Psoas muscle (tissue), 7 donors: ENCODE measurements at regions not wholly inside any gene's neighbourhood (a gene's known extent, or its start where the extent isn't known, plus 50 kb on each side); places are given as distances from the start of the nearest gene placed in this dataset.
A peak's percentile ranks its signal among the peaks of the same experiment; 100 is the strongest.

Source experiments
- ATAC-seq, 4 donors: fragments of 200-7000 bp; cut with Tn5 transposase; one replicate each; pipeline ENCODE4 v1.9.1; 2020; ENCODE audit warnings: moderate library complexity in 3 of 4, mild to moderate bottlenecking in 2 of 4
- DNase-seq, 2 donors: peaks; one replicate each; pipeline ENCODE4 v3.0.0-alpha.2; 2020
- H3K27ac ChIP-seq: fragments of 200-600 bp; one replicate; pipeline ENCODE4 v1.8.0; 2022
- H3K27me3 ChIP-seq, 3 donors: fragments of 200-600 bp in 1 of 3; one replicate each; pipeline versions ENCODE4 v1.6.1 to v1.8.0; 2013 to 2022; ENCODE audit warnings: low read length in 2 of 3, mild to moderate bottlenecking in 2 of 3, moderate library complexity in 1 of 3; ENCODE audit not compliant: insufficient read depth in 3 of 3
- H3K36me3 ChIP-seq, 2 donors: fragments of 200-600 bp in 1 of 2; one replicate each; pipeline versions ENCODE4 v1.6.1 to v1.8.0; 2013 to 2022; ENCODE audit warnings: low read depth in 1 of 2, mild to moderate bottlenecking in 1 of 2, moderate library complexity in 1 of 2; ENCODE audit not compliant: insufficient read depth in 1 of 2
- H3K4me1 ChIP-seq: fragments of 200-600 bp; one replicate; pipeline ENCODE4 v1.8.0; 2022
- H3K4me3 ChIP-seq: fragments of 200-600 bp; one replicate; pipeline ENCODE4 v1.8.0; 2022; ENCODE audit warnings: mild to moderate bottlenecking
- H3K9me3 ChIP-seq: fragments of 200-600 bp; one replicate; pipeline ENCODE4 v1.8.0; 2022
- WGBS, 3 donors: extraction: QIAGEN DNeasy Blood & Tissue Kit; methylation state at CpG; one replicate each; pipeline versions ENCODE4 v1.1.6 to v1.1.7; 2013; 5-methylcytosine and 5-hydroxymethylcytosine counted together
- intact Hi-C, 2 donors: fragments of 100-400 bp; cut with DNase I; formaldehyde crosslinking; loops; one replicate each; pipeline versions ENCODE4 v1.11.0 to v1.14.2; 2022
- TF ChIP-seq, protein P1 (sequence below): fragments of 200-600 bp; IDR thresholded peaks from one replicate; pipeline ENCODE4 v1.8.0; 2022; ENCODE audit warnings: antibody characterized with exemption
- donor health status: healthy with polysubstance abuse.
- donor health status: DM: no; HTN: no; CAD: no; lungs with moderate emphysema.
- donor health status: Bipolar disorder and iron deficiency.
- donor health status: healthy.
- donor health status: DM: yes; HTN: yes; CAD: no.
- donor health status: DM: no; HTN: no; CAD: no.
- donor health status: DM: yes; HTN: yes; CAD: no.

DNA sequence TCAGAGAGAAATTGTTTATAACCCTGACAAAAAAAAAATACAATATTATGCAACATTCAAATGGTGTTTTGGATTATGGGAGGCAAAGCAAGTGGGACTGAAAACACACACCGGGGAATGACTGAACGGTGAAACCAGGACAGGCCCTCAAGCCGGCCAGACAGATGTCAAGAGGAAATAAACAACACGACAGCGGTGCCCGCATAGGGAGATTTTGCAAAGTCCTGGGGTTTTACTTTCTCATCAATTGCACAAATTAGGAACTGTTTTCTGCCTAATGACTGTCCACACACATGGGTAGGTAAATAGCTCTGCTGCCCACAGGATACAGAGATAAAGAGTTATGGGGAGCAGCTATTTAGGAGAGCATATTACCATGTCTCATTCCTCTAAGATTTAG is 134.5 kb downstream of the IRS2 start:
- Histone ChIP-seq H3K36me3 (no peaks in the 10 kb centered on the region), H3K4me3 (no peak overlapping the region), H3K27ac (no peak overlapping the region), H3K4me1 (no peaks in the 10 kb centered on the region), H3K27me3 (peaks cover 0 to 14% (median 0%) of the 10 kb centered on the region in 3 donors), H3K9me3 (no peaks in the 10 kb centered on the region)
- TF ChIP-seq, protein P1, sequence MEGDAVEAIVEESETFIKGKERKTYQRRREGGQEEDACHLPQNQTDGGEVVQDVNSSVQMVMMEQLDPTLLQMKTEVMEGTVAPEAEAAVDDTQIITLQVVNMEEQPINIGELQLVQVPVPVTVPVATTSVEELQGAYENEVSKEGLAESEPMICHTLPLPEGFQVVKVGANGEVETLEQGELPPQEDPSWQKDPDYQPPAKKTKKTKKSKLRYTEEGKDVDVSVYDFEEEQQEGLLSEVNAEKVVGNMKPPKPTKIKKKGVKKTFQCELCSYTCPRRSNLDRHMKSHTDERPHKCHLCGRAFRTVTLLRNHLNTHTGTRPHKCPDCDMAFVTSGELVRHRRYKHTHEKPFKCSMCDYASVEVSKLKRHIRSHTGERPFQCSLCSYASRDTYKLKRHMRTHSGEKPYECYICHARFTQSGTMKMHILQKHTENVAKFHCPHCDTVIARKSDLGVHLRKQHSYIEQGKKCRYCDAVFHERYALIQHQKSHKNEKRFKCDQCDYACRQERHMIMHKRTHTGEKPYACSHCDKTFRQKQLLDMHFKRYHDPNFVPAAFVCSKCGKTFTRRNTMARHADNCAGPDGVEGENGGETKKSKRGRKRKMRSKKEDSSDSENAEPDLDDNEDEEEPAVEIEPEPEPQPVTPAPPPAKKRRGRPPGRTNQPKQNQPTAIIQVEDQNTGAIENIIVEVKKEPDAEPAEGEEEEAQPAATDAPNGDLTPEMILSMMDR, result no peak
- DNase-seq (no peak), ATAC-seq (peak in 1 of 4 donors; percentile 46)
- intact Hi-C loops, result no loop called here
- WGBS, 3 donors, result 61 to 82% (median 73%) methylated on average over 6 of the region's 6 CpGs

DNA sequence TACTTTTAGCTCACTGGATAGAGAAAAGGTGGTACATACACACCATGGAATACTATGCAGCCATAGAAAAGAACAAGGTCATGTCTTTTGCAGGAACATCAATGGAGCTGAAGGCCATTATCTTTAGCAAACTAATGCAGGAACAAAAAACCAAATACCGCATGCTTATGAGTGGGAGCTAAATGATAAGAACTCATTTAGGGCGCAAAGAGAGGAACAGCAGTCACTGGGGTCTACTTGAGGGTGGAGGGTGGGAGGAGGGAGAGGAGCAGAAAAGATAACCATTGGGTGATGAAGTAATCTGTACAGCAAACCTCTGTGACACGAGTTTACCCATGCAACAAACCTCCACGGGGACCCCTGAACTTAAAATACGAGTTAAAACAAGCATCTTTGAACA is 135.1 kb downstream of the IRS2 start:
- intact Hi-C loops, result no loop called here
- H3K4me1 ChIP-seq, result no peaks in the 10 kb centered on the region

DNA sequence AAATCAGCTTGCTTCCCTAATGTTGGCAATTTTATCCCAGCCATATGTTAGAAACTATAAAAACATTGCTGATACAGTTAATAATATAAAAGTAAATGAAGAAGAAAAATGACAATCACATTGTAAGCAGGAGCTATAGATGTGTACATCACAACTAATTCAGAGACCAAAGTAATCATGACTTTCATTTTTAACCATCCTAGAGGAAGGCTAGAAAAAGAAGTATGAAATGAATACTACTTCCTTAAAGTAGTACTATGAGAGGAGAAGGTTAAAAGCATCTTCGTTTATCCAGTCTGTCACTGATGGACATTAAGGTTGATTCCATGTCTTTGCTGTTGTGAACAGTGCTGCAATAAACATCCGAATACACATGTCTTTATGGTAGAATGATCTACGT is 135.5 kb downstream of the IRS2 start:
- Histone ChIP-seq H3K27ac (no peak overlapping the region), H3K9me3 (no peaks in the 10 kb centered on the region), H3K4me3 (no peak overlapping the region), H3K36me3 (no peaks in the 10 kb centered on the region), H3K27me3 (peaks cover 0 to 5% (median 0%) of the 10 kb centered on the region in 3 donors), H3K4me1 (no peaks in the 10 kb centered on the region)
- ATAC-seq, result no peak
- WGBS, 3 donors, result 81 to 86% (median 81%) methylated on average over 3 of the region's 3 CpGs
- no peak for DNase-seq
- TF ChIP-seq, protein P1, result no peak
- intact Hi-C loops, result no loop called here

More for the DNA sequence above, 135.1 kb downstream of the IRS2 start:
- Histone ChIP-seq H3K27me3 (peaks cover 0 to 9% (median 0%) of the 10 kb centered on the region in 3 donors), H3K27ac (no peak overlapping the region), H3K36me3 (no peaks in the 10 kb centered on the region), H3K4me3 (no peak overlapping the region), H3K9me3 (no peaks in the 10 kb centered on the region)
- TF ChIP-seq, protein P1, result no peak
- 85 to 87% (median 87%) methylated on average over 5 of the region's 5 CpGs for WGBS, 3 donors
- no peak for ATAC-seq
- DNase-seq, result no peak

DNA sequence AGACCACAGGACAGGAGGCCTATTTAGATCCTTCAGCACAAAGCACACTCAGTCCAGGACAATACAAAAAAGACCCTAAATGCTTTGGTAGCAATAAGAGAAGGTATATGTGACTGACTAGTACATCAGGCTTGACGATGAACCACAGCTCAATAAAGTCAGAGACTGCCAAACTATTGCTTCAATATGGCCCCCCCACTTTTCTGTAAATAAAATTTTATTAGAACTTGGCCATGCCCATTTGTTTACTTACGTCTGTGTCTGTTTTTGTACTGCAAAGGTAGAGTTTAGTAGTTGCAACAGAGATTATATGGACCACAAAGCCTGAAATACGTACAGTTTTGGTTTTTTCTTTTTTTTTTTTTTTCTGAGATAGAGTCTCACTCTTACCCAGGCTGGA is 136.7 kb downstream of the IRS2 start:
- ATAC-seq (no peak), DNase-seq (no peak)
- WGBS, 3 donors, result 78 to 86% (median 82%) methylated on average over 3 of the region's 3 CpGs
- intact Hi-C loops, result no loop called here
- Histone ChIP-seq H3K27me3 (peaks cover 0 to 5% (median 0%) of the 10 kb centered on the region in 3 donors), H3K9me3 (no peaks in the 10 kb centered on the region), H3K4me3 (no peak overlapping the region), H3K4me1 (no peaks in the 10 kb centered on the region), H3K36me3 (no peaks in the 10 kb centered on the region), H3K27ac (no peak overlapping the region)
- TF ChIP-seq, protein P1, result no peak

DNA sequence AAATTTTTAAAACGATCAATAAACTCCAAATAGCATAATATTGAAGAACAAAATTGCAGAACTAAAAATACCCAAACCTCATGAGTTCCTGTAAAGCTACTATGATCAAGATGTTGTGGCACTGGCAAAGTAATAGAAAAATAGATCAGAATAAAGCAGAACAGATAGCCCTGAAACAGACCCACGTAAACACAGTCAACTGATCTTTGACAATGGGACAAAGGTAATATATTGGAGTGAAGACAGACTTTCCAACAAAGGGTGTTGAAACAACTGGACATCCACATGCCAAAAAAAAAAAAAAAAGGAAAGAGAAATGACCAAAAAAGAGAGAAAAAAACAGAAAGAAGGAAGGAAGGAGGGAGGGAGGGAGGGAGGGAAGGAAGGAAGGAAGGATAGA is 138.7 kb downstream of the IRS2 start:
- intact Hi-C loops, result no loop called here
- 80 to 86% (median 81%) methylated on average over 2 of the region's 2 CpGs for WGBS, 3 donors
- H3K9me3 ChIP-seq, result no peaks in the 10 kb centered on the region

More for the DNA sequence above, 138.7 kb downstream of the IRS2 start:
- DNase-seq (no peak), ATAC-seq (no peak)
- Histone ChIP-seq H3K27me3 (no peaks in the 10 kb centered on the region), H3K4me1 (no peaks in the 10 kb centered on the region), H3K4me3 (no peak overlapping the region), H3K27ac (no peak overlapping the region), H3K36me3 (no peaks in the 10 kb centered on the region)
- TF ChIP-seq, protein P1, result no peak
